Esophagus squamous epithelium (tissue), 5 donors: ENCODE measurements at regions not wholly inside any gene's neighbourhood (a gene's known extent, or its start where the extent isn't known, plus 50 kb on each side); places are given as distances from the start of the nearest gene placed in this dataset.
"Not testable (repeated sequence)": the region's sequence is repeated elsewhere in the genome, so short reads cannot be mapped to it uniquely, and the experiment has no call there.

Experiments
- DNase-seq: peaks from one replicate; lab custom pipeline; 2025; lab: John Stamatoyannopoulos, UW
- H3K27ac ChIP-seq, 4 donors: fragments of 200-600 bp; sonication (generic); one replicate each; pipeline ENCODE4 v1.5.1; 2016 to 2019; ENCODE audit warnings: mild to moderate bottlenecking in 1 of 4
- H3K27me3 ChIP-seq, 4 donors: fragments of 200-600 bp; sonication (generic); 1 replicate in 3 of 4; 2 replicates in 1 of 4; pipeline versions ENCODE4 v1.5.1 to v1.6.0; 2017 to 2021; ENCODE audit warnings: antibody characterized with exemption in 1 of 4
- H3K36me3 ChIP-seq, 3 donors: fragments of 200-600 bp; sonication (generic); one replicate each; pipeline ENCODE4 v1.5.1; 2016 to 2019
- H3K4me1 ChIP-seq, 3 donors: fragments of 200-600 bp; sonication (generic); one replicate each; pipeline ENCODE4 v1.5.1; 2017 to 2019
- H3K4me3 ChIP-seq, 4 donors: fragments of 200-600 bp; sonication (generic); 1 replicate in 3 of 4; 2 replicates in 1 of 4; pipeline ENCODE4 v1.5.1; 2016 to 2019; ENCODE audit warnings: mild to moderate bottlenecking in 2 of 4, moderate library complexity in 1 of 4
- H3K9me3 ChIP-seq, 3 donors: fragments of 200-600 bp; sonication (generic); one replicate each; pipeline ENCODE4 v1.5.1; 2016 to 2019
- POLR2A ChIP-seq, 4 donors: fragments of 450-650 bp; IDR thresholded peaks; one replicate each; pipeline ENCODE4 v1.6.1; 2017; ENCODE audit warnings: antibody characterized with exemption in 4 of 4, mild to moderate bottlenecking in 4 of 4, moderate library complexity in 3 of 4
- WGBS, 2 donors: methylation state at CpG; one replicate each; pipeline ENCODE4 v1.1.5; 2018; 5-methylcytosine and 5-hydroxymethylcytosine counted together
- intact Hi-C: fragments of 100-400 bp; cut with DNase I; formaldehyde crosslinking; loops from one replicate; pipeline ENCODE4 v1.15.0; 2022
- TF ChIP-seq, protein P1 (sequence below), 6 experiments: fragments of 450-650 bp in 4 of 6; fragments of 200-600 bp in 2 of 6; sonication (generic) in 2 of 6; IDR thresholded peaks; one replicate each; pipeline ENCODE4 v1.5.1; 2016 to 2019; ENCODE audit warnings: antibody characterized with exemption in 6 of 6, mild to moderate bottlenecking in 4 of 6, moderate library complexity in 4 of 6
- donor health status: DM: yes; HTN: yes; CAD: no.

DNA sequence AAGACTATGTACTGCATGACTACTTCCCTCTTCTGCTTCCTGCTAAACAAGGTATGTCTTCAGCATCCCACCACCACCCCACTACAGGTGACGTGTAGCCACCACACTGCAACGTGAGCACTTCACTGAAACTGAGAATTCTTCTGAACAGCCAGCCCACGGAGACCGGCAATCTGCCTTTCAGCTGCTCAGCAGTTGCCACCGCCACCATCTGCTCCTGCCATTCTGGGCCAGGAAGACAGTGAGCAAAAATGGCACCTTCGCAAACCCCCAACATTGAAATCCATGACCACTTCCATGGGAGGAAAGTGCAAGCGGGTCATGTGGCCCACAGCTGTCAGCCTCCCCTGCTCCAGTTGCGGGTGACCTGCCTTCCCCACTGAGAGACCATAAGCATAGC lies 443.4 kb upstream of the ST8SIA4 start:
- H3K27ac ChIP-seq = no peak overlapping the region
- no peak overlapping the region for H3K4me3 ChIP-seq
- no peak for TF ChIP-seq POLR2A (IDR thresholded peaks at IDR 0.05)
- TF ChIP-seq, protein P1, sequence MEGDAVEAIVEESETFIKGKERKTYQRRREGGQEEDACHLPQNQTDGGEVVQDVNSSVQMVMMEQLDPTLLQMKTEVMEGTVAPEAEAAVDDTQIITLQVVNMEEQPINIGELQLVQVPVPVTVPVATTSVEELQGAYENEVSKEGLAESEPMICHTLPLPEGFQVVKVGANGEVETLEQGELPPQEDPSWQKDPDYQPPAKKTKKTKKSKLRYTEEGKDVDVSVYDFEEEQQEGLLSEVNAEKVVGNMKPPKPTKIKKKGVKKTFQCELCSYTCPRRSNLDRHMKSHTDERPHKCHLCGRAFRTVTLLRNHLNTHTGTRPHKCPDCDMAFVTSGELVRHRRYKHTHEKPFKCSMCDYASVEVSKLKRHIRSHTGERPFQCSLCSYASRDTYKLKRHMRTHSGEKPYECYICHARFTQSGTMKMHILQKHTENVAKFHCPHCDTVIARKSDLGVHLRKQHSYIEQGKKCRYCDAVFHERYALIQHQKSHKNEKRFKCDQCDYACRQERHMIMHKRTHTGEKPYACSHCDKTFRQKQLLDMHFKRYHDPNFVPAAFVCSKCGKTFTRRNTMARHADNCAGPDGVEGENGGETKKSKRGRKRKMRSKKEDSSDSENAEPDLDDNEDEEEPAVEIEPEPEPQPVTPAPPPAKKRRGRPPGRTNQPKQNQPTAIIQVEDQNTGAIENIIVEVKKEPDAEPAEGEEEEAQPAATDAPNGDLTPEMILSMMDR (IDR thresholded peaks at IDR 0.05) = no peak
- no peaks in the 10 kb centered on the region for H3K36me3 ChIP-seq
- H3K9me3 ChIP-seq = peaks cover 0 to 5% (median 0%) of the 10 kb centered on the region in 3 donors
- WGBS, 2 donors = 88 to 90% methylated on average over 2 to 5 of the region's 8 CpGs
- no peak for DNase-seq
- no peaks in the 10 kb centered on the region for H3K27me3 ChIP-seq
- H3K4me1 ChIP-seq = no peaks in the 10 kb centered on the region
- intact Hi-C loops = no loop called here

DNA sequence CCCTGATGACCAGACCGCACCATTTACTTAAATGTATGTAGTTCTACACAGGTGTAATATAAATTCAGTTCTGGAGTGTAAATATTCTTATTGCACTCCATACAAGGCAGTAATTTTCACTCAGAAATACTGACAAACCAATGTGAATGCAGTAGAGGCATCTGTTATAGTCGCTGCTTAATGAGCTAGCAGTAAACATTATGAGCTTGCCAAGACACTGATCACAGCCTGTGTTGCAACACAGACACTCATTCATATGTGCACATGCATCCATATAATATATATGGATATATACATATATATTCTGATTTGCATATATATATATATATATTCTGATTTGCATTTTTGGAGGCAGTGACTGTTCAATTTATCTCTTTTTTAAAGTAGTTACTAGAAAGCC lies 435.1 kb upstream of the ST8SIA4 start:
- Histone ChIP-seq H3K36me3 (no peaks in the 10 kb centered on the region), H3K27ac (no peak overlapping the region), H3K27me3 (no peaks in the 10 kb centered on the region), H3K4me1 (no peaks in the 10 kb centered on the region), H3K9me3 (no peaks in the 10 kb centered on the region), H3K4me3 (no peak overlapping the region)
- DNase-seq = no peak
- WGBS, 2 donors = 51 to 64% methylated on average over 2 of the region's 2 CpGs
- no peak for TF ChIP-seq POLR2A (IDR thresholded peaks at IDR 0.05)
- TF ChIP-seq, protein P1 (IDR thresholded peaks at IDR 0.05) = no peak
- intact Hi-C loops = no loop called here

DNA sequence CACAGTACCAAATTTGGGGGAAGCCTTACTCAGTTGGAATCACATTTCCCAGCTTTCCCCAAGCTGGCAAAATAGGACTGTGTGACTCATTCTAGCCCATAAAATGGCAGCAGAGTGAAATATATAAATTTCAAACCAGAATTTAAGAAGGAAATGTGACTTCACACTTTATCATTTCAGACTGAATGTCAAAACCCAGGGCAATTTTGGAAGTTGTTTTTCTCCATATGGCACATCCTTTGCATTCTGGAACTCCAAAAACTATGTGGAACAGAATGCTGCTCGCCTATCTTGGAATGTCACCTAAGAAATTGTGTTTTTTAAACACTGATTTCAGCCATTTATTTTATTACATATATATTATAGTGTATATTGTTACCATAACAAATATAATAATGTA lies 424.7 kb upstream of the ST8SIA4 start:
- no peak overlapping the region for H3K4me3 ChIP-seq
- 59 to 70% methylated on average over 1 of the region's 1 CpG for WGBS, 2 donors
- H3K4me1 ChIP-seq = no peaks in the 10 kb centered on the region
- H3K36me3 ChIP-seq = no peaks in the 10 kb centered on the region
- TF ChIP-seq, protein P1 (IDR thresholded peaks at IDR 0.05) = no peak
- no peak for TF ChIP-seq POLR2A (IDR thresholded peaks at IDR 0.05)
- intact Hi-C loops = no loop called here
- no peak for DNase-seq
- no peaks in the 10 kb centered on the region for H3K27me3 ChIP-seq
- no peaks in the 10 kb centered on the region for H3K9me3 ChIP-seq
- no peak overlapping the region for H3K27ac ChIP-seq

DNA sequence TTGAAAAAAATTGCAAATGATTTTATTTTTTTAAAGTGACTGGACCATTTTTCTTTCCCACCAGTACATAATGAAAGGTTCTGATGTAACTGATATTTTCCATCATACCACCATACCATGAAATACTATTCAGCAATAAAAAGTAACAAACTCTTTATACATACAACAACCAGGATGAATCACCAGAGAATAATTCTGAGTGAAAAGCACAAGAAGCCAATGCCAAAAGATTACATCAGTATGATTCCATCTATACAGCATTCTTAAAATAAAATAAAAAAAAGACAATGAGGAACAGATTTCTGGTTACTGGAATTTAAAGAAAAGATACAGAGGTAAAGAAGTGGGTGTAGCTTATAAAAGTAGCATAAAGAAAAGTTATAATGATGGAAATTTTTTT lies 423.7 kb upstream of the ST8SIA4 start:
- no peak for DNase-seq
- Histone ChIP-seq H3K9me3 (no peaks in the 10 kb centered on the region), H3K27ac (no peak overlapping the region), H3K36me3 (no peaks in the 10 kb centered on the region), H3K4me3 (no peak overlapping the region), H3K4me1 (no peaks in the 10 kb centered on the region), H3K27me3 (no peaks in the 10 kb centered on the region)
- intact Hi-C loops = no loop called here
- TF ChIP-seq, protein P1 (IDR thresholded peaks at IDR 0.05) = no peak
- no peak for TF ChIP-seq POLR2A (IDR thresholded peaks at IDR 0.05)

DNA sequence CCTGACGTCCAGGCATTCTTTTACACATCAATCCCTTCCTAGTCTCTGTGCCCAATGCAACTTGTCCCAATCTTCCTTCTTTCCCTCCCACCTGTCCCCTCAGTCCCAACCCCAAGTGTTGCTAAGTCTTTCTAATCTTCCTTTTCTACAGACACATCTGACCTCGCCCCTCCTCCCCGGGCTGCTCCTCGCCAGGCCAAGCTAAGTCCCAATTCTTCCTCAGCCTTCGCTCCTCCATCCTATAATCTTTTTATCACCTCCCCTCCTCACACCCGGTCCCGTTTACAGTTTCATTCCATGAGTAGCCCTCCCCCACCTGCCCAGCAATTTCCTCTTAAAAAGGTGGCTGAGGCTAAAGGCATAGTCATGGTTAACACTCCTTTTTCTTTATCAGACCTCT lies 413.3 kb upstream of the ST8SIA4 start:
- H3K36me3 ChIP-seq, H3K9me3 ChIP-seq, DNase-seq, H3K4me1 ChIP-seq, H3K27me3 ChIP-seq, intact Hi-C loops, H3K4me3 ChIP-seq, H3K27ac ChIP-seq: not testable (repeated sequence)
- 76 to 78% methylated on average over 7 of the region's 7 CpGs for WGBS, 2 donors
